Keratinocyte (primary cell): ENCODE measurements at regions not wholly inside any gene's neighbourhood (a gene's known extent, or its start where the extent isn't known, plus 50 kb on each side); places are given as distances from the start of the nearest gene placed in this dataset.

Experiments used
- DNase-seq: peaks from one replicate; pipeline ENCODE4 v3.0.0-alpha.2; 2011; ENCODE audit warnings: low read depth, missing footprints, low spot score
- FAIRE-seq: peaks from 2 replicates; lab custom pipeline; 2011; peaks lifted over from hg19 to GRCh38; lab: Jason Lieb, UNC
- H2AFZ ChIP-seq: 2 replicates; pipeline ENCODE4 v1.6.0; 2012; ENCODE audit warnings: low read length, control low read depth, inconsistent platforms; ENCODE audit not compliant: control insufficient read depth
- H3K27ac ChIP-seq: 2 replicates; pipeline ENCODE4 v1.5.1; 2011; ENCODE audit warnings: low read length; ENCODE audit not compliant: control insufficient read depth, insufficient read depth
- H3K27me3 ChIP-seq: 3 replicates; pipeline ENCODE4 v1.6.0; 2011; ENCODE audit warnings: low read length; ENCODE audit not compliant: control insufficient read depth, insufficient read depth; ENCODE audit errors: extremely low read depth
- H3K36me3 ChIP-seq, 2 experiments: 2 replicates in 1 of 2; 3 replicates in 1 of 2; pipeline ENCODE4 v1.5.1; 2011; ENCODE audit warnings: low read length in 2 of 2, mild to moderate bottlenecking in 1 of 2; ENCODE audit not compliant: control insufficient read depth in 2 of 2, insufficient read depth in 2 of 2; ENCODE audit errors: extremely low read depth in 1 of 2
- H3K4me1 ChIP-seq: 3 replicates; pipeline ENCODE4 v1.5.1; 2011; ENCODE audit warnings: low read length; ENCODE audit not compliant: control insufficient read depth, insufficient read depth; ENCODE audit errors: extremely low read depth
- H3K4me2 ChIP-seq: 3 replicates; pipeline ENCODE4 v1.6.0; 2011; ENCODE audit warnings: low read depth, low read length; ENCODE audit not compliant: control insufficient read depth, insufficient read depth; ENCODE audit errors: extremely low read depth
- H3K4me3 ChIP-seq, 3 experiments: fragments of 200-600 bp in 1 of 3; sonication (generic) in 1 of 3; 2 replicates in 2 of 3; 3 replicates in 1 of 3; pipeline ENCODE4 v1.5.1; 2011 to 2016; ENCODE audit warnings: low read length in 3 of 3, mild to moderate bottlenecking in 3 of 3, control low read depth in 2 of 3, inconsistent platforms in 1 of 3, low read depth in 1 of 3, mixed read lengths in 1 of 3, mixed run types in 1 of 3, moderate library complexity in 1 of 3; ENCODE audit not compliant: control insufficient read depth in 2 of 3, insufficient read depth in 2 of 3; ENCODE audit errors: extremely low read depth in 1 of 3
- H3K79me2 ChIP-seq: 2 replicates; pipeline ENCODE4 v1.6.0; 2012; ENCODE audit warnings: low read length; ENCODE audit not compliant: control insufficient read depth, insufficient read depth
- H3K9ac ChIP-seq: 3 replicates; pipeline ENCODE4 v1.6.0; 2011; ENCODE audit warnings: low read length; ENCODE audit not compliant: control insufficient read depth, insufficient read depth; ENCODE audit errors: extremely low read depth
- H3K9me1 ChIP-seq: 3 replicates; pipeline ENCODE4 v1.6.0; 2011; ENCODE audit warnings: low read length; ENCODE audit not compliant: control insufficient read depth, insufficient read depth; ENCODE audit errors: extremely low read depth
- H3K9me3 ChIP-seq: 2 replicates; pipeline ENCODE4 v1.5.1; 2012; ENCODE audit warnings: low read depth, low read length; ENCODE audit not compliant: control insufficient read depth
- H4K20me1 ChIP-seq: 3 replicates; pipeline ENCODE4 v1.6.0; 2011; ENCODE audit warnings: low read length; ENCODE audit not compliant: control insufficient read depth, insufficient read depth; ENCODE audit errors: extremely low read depth
- EZH2 ChIP-seq: IDR thresholded peaks from one replicate; pipeline ENCODE4 v1.6.1; 2012; ENCODE audit warnings: inconsistent platforms, mild to moderate bottlenecking, low read length, moderate library complexity
- dilution Hi-C: fragments of 300-500 bp; cut with MboI; formaldehyde crosslinking; loops from one replicate; pipeline ENCODE4 v1.7.0; 2020; ENCODE audit warnings: low sequenced_read_pairs; ENCODE audit not compliant: extremely low pct_ligation_motif_present
- TF ChIP-seq, protein P1 (sequence below), 3 experiments: IDR thresholded peaks in 1 of 3; conservative IDR thresholded peaks in 1 of 3; optimal IDR thresholded peaks in 1 of 3; 2 replicates in 2 of 3; 3 replicates in 1 of 3; pipeline versions ENCODE3 to v1.5.1; 2011; ENCODE audit warnings: low read length in 3 of 3, mild to moderate bottlenecking in 3 of 3, moderate library complexity in 2 of 3, control low read depth in 1 of 3, inconsistent platforms in 1 of 3; ENCODE audit not compliant: insufficient read depth in 2 of 3; ENCODE audit errors: extremely low read depth in 1 of 3

GRCh38 chr1:104746994-104747393 lies 997.3 kb downstream of the AMY1C start:
- Histone ChIP-seq H4K20me1 (no peaks in the 10 kb centered on the region), H3K4me2 (no peak overlapping the region), H3K27me3 (no peaks in the 10 kb centered on the region), H3K9ac (no peak overlapping the region), H3K27ac (no peak overlapping the region), H3K36me3 (no peaks in the 10 kb centered on the region), H3K9me1 (no peaks in the 10 kb centered on the region), H3K79me2 (no peaks in the 10 kb centered on the region), H3K9me3 (no peaks in the 10 kb centered on the region), H2AFZ (no peak overlapping the region), H3K4me1 (no peaks in the 10 kb centered on the region), H3K4me3 (no peak overlapping the region)
- dilution Hi-C loops = no loop called here
- TF ChIP-seq, protein P1, sequence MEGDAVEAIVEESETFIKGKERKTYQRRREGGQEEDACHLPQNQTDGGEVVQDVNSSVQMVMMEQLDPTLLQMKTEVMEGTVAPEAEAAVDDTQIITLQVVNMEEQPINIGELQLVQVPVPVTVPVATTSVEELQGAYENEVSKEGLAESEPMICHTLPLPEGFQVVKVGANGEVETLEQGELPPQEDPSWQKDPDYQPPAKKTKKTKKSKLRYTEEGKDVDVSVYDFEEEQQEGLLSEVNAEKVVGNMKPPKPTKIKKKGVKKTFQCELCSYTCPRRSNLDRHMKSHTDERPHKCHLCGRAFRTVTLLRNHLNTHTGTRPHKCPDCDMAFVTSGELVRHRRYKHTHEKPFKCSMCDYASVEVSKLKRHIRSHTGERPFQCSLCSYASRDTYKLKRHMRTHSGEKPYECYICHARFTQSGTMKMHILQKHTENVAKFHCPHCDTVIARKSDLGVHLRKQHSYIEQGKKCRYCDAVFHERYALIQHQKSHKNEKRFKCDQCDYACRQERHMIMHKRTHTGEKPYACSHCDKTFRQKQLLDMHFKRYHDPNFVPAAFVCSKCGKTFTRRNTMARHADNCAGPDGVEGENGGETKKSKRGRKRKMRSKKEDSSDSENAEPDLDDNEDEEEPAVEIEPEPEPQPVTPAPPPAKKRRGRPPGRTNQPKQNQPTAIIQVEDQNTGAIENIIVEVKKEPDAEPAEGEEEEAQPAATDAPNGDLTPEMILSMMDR (optimal IDR thresholded peaks at IDR 0.05 in 1 of 3, IDR thresholded peaks at IDR 0.05 in 1 of 3, conservative IDR thresholded peaks at IDR 0.05 in 1 of 3; ENCODE audit: extremely low read depth in 1 of 3, insufficient read depth in 2 of 3, low read length in 3 of 3) = no peak
- TF ChIP-seq EZH2 = no peak
- no peak for FAIRE-seq
- DNase-seq = no peak

GRCh38 chr1:104760017-104760416 lies 1010.3 kb downstream of the AMY1C start:
- no peak overlapping the region for H3K27ac ChIP-seq
- H3K9me1 ChIP-seq = no peaks in the 10 kb centered on the region
- dilution Hi-C loops = no loop called here
- no peak for DNase-seq
- H3K36me3 ChIP-seq = no peaks in the 10 kb centered on the region
- H3K79me2 ChIP-seq = no peaks in the 10 kb centered on the region
- no peak overlapping the region for H3K9ac ChIP-seq
- no peaks in the 10 kb centered on the region for H4K20me1 ChIP-seq
- no peak for FAIRE-seq
- H3K4me1 ChIP-seq = no peaks in the 10 kb centered on the region
- no peak overlapping the region for H3K4me2 ChIP-seq
- no peak overlapping the region for H3K4me3 ChIP-seq
- H2AFZ ChIP-seq = no peak overlapping the region
- TF ChIP-seq EZH2 = no peak
- TF ChIP-seq, protein P1 (optimal IDR thresholded peaks at IDR 0.05 in 1 of 3, IDR thresholded peaks at IDR 0.05 in 1 of 3, conservative IDR thresholded peaks at IDR 0.05 in 1 of 3; ENCODE audit: extremely low read depth in 1 of 3, insufficient read depth in 2 of 3, low read length in 3 of 3) = no peak
- no peaks in the 10 kb centered on the region for H3K9me3 ChIP-seq
- H3K27me3 ChIP-seq = no peaks in the 10 kb centered on the region
